Globus pallidus (tissue), 1 donor: ENCODE measurements at regions not wholly inside any gene's neighbourhood (a gene's known extent, or its start where the extent isn't known, plus 50 kb on each side); places are given as distances from the start of the nearest gene placed in this dataset.

Source experiments
- DNase-seq: peaks from one replicate; pipeline ENCODE4 v3.0.0-alpha.2; 2015; ENCODE audit warnings: low spot score

DNA sequence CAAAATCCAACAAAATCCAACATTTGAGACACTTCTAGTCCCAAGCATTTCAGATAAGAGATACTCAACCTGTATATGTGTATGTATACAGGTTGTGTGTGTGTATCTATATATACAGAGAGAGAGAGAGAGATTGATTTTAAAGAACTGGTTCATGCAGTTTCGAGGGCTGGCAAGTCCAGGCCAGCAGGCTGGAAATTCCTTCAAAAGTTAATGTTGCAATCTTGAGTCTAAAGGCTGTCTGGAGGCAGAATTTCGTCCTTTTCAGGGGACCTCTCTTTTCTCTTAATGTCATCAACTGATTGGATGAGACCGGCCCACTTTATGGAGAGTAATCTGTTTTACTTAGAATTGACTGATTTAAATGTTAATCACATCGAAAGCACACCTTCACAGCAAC is 199.6 kb upstream of the IL12A start:
- DNase-seq, result no peak

DNA sequence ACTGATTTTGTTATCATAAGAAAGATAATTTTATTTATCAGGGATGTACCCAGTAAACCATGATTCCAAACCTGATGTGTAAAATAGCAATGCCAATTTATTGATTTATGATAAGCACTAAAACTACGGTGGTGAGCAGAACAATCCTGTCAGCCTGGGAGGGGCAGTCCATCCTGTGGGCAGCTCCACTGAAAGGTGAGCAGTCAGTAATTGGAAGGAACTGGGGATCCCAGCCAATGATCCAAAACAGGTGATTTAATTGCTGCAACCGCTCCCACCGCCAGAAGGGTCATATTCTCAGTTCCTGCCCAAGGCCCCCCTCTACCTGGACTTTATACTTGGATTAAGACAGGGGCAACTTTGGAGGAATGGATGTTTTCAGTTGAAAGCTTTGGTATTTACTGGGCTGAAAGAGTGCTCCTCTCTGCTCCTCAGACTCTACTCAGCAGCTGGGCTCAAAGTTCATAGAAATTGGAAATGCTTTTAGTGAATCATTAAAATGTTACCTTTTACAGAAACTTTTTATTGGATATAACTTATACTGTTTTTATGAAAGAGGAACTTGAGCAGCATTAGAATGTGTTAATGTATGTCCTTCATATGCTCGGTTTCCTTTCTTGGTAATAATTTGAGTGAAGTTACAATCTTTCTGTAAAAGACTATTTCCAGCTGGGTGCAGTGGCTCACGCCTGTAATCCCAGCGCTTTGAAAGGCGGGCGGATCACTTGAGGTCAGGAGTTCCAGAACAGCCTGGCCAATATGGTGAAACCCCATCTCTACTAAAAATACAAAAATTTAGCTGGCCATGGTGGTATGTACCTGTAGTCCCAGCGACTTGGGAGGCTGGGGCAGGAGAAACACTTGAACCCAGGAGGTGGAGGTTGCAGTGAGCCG is 198.6 kb upstream of the IL12A start:
- DNase-seq, result no peak

DNA sequence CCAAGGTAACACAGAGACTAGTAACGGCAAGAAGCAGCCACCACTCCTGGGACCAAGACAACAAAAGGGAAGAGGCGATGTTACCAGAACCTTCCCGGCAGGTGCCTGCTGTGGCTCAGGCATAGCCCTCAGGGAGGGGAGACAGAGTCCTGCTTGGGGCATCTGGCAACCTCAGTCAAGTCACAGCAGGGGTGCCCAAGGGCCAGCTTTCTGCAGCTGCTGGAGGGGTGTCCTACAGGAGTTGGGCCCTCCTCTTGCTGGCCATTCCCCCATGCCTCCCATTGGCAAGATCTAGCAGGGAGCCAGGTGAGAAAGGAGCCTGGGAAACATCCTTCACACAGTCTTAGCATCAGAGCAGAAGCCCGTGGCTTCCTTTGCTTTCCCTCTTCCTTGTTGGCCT is 197.3 kb upstream of the IL12A start:
- DNase-seq, result no peak

DNA sequence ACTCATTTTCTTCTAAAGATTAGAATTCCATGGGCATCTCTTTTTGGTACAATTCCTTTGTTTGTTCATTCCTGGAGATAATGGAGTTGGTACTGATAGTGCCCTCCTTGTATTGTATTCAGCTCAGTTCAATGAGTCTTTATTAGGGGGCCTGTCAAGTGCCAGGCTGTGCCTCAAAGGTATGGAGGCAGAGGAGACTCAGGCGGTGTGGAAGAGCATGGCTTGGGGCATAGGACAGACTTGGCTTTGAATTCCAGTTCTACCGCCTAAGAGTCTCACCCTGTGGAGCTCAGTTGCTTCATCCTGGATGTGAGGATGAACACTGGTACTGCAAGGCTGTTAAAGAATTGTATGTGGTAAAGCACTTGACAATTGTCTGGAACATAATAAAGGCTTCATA is 196.6 kb upstream of the IL12A start:
- DNase-seq, result peak; percentile 90

DNA sequence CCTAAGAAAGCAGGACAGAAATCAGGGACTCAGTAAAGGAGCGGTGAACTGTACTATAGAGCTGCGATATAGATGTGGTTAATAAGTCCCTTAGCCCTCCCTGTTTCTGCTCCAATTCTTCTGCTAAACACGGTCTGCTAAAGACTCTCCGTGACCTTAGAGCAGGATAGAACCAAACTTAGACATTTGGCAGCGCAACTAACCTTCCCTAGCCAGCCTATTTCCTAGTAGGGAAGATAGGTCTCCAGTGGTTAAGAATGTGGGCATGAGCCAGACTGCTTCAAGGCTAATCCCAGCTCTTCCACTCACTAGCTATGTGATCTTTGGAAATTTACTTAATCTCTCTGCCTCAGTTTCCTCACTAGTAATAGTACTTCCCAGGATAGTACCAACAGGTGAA is 193.6 kb upstream of the IL12A start:
- no peak for DNase-seq

DNA sequence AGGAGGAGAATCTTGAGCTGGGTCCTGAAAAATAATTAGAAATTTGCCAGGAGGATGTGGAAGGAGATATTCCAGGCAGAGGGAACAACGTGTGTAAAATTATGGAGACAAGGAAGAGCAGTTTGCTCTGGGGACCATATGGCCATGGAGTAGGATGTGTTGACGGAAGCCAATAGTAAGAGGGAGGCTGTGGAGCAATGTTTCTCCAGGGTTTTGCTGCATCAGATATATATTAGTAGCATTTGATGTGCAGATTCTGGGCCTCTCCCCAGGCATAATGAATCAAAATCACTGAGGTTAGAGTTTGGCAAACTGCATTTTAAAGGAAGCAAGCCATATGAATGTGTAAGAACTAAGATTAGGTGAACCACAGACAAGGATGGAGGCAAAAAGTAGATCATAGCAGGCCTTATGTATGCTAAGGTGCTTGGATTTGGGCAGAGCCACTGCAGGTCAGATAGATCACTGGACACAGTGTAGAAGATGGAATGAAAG is 192.9 kb upstream of the IL12A start:
- no peak for DNase-seq

DNA sequence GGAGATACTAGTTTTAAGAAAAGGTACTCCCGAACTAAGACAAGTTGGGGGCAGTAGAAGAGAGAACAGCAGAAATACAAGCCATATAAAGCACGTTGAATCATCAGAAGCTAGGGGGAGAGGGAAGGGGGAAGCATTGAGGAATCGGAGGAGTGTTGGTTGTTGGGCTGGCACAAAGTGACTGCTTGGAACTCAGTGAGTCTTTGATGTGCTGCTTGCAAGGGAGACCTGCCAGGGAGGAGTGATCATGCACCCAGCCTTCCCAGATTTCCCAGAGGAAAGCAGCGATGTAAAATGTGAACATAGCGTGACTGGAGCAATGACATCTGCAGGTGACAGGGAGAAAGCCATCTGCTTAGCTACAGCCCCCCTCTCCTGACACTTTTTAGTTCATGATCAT is 192.4 kb upstream of the IL12A start:
- no peak for DNase-seq

DNA sequence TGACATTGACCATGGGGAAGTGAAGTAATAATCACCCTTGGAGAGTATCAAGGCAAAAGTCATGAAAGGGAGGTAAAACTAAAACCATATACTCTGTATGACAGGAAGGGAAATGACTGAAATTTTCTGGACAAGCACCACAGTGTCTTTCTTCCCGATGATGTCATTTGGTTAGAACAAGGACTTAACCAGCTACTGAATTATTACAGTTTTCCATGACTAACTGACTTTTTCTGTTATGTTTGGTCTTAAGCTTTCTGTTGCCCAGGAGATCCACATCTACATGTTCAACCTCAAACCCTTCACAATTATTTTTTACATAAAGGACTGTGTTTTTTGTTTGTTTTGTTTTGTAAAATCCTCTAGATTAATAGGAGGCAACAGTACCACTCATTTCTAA is 191.9 kb upstream of the IL12A start:
- DNase-seq, result peak; percentile 73

DNA sequence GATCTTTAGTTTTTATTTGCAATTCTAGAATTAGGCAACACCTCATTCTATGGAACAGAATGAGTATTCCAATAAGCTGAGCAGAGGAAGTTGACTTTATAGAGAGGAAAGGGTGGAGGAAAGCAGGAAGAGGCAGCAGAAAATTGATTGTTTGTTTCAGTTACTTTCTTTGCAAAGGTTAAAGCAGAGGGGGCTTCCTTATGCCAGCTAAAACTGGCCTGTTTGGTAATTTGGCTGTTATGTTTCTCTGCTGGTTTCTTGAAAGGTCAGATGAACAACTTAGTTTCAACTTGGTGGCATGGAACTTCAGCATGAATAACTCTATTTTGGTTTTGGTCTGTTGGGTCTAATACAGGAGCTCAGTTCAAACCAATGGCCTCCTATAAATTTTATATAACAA is 190.9 kb upstream of the IL12A start:
- DNase-seq, result no peak

DNA sequence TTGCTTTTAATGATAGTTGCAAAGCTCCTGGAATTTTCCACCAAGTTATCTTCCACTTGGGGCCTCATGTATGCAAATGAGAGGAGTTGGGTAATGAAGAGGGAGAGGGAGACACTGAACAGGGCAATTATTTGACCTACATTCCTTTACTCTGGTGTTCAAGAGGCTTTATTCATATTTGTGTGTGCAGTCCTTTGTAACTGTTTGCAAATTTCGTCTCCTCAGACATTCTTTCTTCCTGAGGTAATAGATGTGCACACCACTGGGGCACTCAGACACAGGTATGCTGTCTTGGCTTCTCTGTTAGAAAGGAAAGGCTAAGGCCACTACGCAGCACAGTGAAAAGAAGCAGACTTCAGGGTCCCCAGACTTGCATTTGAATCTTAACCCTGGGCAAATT is 189.7 kb upstream of the IL12A start:
- no peak for DNase-seq

DNA sequence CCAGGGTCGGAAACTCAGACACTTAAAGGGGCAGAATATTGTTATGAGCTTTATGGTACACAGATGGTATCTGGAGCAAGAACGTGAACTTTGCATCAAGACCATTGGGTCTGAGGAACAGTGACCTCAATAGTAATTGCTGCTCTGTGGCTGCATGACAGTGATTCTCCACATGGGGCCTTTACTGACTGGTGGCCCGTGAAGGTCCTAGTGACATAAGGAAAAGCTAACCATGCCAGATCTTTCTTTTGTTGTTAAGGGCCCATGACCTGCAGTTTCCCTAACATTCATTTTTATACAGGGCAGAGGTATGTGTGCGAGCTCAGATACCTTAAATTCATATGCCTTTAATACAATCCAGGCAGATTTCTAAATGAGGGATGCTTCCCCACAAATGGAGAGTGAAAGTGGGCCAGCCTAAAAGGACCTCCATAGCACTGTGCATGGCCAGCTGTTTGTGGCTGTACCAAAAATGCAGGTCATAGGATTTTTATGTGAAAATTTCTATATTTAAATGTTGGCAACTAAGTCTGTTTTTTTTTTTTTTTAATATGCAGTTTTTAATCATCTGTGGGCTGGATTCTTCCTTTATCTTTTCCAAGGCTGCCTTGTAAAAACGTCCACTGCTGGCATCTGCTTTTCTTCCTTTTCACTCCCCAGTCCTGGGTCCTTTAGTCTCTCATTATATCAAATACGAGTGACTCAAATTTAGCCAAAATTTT is 188.0 kb upstream of the IL12A start:
- no peak for DNase-seq

DNA sequence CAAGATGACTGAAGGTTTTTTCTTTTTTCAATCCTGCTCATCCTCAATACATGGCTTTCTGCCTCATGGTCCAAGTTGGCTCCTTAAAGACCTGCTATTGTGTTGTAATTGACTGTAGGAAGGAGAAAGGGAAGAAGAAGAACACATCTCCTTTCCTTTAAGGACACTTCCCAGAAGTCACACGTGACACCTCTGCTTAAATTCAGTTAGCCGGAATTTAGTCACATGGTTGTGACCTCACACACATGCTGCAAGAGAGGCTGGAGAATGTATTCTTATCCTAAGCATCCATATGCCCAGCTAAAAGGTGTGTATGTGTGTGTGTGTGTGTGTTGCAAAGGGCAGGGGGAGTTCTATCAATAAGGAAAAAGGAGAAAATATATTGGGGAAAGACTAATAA is 185.8 kb upstream of the IL12A start:
- DNase-seq, result no peak

DNA sequence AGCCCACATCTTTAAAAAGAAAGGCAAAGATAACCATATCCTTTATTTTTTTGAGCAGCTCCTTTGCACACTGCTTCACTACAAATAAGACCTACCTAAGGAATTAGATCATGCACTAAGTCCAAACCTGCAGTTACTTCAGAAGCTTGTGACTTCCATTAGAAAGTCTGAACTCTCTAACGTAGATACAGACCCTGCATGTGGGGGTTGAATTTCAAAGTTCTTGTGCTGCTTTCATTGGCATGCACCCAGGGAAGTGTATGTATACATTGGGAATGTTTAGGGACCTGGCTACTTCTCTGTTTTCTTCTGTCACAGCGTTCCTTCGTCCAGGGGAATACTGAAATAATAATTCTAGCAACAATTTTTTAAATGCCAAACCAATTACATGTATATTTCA is 185.2 kb upstream of the IL12A start:
- no peak for DNase-seq

DNA sequence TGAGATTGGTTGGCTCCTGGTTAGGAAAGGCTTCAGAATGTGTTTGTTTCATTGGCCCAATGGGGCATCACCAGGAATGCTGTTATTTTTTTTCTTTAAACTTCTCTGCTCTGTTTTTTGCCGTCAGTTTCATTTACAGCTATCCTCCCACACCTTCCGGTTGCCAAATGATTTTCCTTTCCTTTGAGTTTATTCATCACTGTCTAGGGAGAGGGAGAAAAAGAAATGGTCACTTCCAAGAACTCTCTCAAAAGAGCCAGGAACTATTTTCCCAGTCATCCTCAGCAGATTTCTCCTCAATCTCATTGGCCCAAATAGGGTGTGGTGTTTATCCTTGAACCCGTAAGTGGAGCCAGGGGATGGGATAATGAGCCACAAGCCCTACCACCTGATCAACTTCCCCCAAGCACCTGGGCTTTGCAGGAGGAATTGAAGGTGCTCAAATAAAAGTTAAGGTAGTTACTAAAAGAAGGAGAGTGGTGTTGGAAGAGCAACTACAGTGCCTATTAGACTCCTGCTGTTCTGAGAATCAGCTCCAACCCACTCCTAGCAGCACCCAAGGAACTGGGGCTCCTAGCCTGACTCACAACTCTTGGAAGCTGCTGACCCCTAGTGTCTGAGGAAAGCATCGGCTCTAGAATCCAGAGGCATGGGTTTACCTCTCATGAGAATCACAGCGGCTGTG is 183.8 kb upstream of the IL12A start:
- DNase-seq, result peak; percentile 92

DNA sequence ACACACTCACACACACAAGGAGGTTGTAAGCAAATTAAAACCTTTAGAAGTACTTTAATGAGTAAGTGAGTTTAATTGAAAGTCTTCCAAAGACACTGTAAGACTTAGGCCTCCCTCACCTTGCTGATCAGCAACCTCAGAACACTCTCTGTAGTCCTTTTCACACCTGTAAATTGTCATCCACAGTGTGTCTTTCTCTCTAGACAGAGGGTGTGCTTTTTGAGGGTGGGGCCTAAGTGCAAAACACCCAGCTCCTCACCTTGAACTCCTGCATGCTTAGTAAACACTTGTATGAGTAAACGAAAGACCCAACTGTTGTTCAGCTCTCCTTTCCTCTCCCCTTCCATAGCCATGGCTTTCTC is 183.2 kb upstream of the IL12A start:
- no peak for DNase-seq

DNA sequence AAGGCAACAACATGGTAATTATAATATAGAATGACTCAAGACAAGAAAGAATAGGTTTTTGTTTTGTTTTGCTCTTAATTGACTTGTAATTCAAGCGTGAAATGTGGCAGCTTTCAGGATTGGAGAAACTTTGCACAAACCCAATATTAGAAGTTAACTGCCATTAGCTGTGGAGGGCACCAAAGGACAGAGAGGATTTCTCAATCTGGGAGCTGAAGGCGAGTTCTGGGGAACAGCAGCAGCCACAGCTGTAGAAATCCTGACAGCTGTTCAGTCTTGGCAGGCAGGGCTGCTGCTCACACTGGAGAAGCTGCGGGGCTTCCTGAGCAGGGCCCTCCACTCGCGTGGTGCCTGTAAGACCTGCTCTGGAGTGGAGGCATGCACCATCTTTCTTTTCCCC is 182.2 kb upstream of the IL12A start:
- peak; percentile 86 for DNase-seq

DNA sequence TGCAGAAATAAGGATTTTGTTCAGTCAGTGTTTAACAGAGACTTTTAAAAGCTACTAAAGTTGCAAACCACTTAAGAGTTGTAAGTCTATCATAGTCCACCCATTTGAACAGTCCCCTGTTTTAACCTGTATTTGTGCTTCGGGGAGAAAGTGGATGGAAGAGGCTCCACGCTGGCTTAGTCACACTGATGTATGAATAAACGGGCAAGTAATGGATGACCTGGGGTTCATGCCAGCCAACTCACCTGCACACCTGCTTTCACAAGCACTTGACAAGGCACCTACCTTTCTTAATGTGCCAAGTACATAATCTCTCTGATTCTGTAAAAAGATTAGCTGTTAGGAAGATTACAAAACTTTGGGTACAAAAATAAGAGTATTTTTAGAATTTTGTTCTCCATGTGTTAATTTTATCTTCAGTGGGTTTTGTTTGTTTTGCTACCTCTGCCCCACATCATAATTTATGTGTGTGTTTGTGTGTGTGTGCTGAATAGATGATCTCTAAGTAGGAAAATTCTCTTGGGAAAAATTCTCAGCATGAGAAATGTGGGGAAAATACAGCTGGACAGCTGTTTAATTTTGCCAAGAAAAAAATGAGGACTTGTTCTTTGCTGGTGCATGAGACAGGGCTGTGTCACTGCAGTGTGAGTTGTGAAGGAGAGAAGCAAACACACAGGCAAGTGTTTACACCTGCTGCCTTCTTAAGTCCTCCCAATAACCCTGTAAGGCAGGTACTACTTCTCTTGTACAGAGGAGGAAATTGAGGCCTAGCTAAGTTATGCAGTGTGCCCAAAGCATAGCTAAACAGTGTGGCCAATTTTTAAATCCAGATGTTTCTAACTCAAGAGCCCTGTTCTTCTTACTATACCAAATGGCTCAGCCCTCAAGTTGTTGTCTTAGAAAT is 181.2 kb upstream of the IL12A start:
- no peak for DNase-seq

DNA sequence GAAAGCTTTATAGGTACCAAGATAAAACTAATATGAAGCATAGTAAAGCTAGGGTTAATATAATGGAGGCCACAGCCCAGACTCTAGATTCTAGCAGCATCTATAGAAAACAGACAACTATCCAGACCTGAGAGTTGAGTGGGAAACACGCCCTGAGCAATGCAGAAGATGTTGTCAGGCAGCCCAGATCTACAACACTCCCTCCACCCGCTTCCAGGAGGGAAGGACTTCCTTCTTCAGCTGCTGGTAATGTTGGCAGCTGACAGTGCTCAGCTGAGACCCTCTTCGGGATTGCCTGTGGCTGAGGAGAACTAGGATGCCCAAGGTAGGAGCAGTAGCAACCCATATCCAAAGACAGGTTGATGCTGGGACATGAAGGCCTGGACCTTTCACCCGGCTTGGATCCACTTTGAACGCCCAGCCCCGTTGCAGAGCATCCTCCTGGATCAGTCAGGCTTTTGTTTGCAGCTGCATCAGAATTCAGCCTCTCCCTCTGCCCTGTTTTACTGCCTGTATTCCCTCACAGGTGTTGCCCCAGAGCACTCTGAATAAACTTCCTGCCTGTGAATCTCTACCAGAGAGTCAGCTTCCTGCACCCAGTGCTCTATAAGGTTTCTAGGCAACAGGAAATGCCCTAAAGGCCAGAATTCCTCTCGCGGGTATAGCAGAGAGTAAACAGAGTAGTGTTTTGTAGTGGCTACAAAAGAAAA is 174.7 kb upstream of the IL12A start:
- DNase-seq, result no peak

DNA sequence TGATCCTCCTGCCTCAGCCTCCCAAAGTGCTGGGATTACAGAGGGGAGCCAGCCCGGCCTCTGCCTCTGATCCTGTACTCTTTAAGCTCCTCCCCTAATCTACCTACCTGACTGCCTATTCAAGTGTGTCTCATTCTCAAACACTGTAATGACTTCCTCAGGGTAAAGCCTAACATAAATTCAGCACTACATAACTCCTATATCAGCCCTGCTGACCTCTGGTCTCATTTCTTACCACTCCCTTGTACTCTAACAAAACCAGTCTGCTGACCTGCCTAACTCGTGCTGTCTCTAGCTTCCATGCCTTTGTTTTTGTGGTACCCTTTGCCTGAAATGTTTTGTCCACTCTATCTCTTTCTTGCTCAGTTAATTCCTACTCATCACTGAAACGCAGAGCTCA is 172.1 kb upstream of the IL12A start:
- DNase-seq, result no peak

DNA sequence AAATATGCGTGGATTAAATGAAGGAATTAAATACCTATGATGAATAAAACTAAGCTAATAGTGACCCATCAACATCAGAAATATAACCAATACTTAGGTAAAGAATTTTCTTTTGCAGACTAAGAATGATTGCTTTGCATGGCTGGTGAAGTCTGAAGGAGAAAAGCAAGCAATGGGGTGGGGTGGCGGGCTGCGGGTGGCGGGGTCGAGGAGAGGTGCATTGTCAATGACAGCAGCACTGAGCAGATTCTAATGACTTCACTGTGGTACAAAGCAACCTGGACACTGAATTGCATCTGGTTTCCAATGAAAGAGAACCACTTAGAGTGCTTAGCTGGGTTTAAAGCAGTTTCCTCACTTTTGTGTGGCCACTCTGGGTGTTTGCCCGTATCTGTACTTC is 171.5 kb upstream of the IL12A start:
- DNase-seq, result no peak

DNA sequence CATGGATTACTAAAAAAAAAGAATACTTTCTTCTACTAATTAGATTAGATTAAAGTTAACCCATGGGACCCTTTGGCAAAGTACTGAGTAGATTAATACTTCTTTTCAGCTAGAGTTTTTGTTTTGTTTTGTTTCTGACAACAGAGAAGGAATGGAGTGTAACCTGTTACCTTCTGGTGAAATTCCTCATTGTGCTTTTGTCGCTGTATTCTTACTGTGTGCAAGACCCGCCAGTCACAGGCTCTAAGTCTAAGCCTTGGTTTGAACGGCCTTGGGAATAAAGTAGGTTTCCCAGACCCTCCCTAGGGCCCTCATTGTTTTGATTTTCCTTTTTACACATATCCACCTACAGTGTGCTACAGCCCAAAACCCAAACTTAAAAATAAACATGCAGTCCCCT is 171.1 kb upstream of the IL12A start:
- DNase-seq, result no peak
